Stimulated activated CD4-positive, alpha-beta T cell treated with anti-CD3 and anti-CD28 coated beads, Interleukin-12 subunit alpha, Interleukin-12 subunit beta, amount 100 ng/mL, for 48 hours (primary cell): ENCODE measurements at regions not wholly inside any gene's neighbourhood (a gene's known extent, or its start where the extent isn't known, plus 50 kb on each side); places are given as distances from the start of the nearest gene placed in this dataset.
"Not testable (repeated sequence)": the region's sequence is repeated elsewhere in the genome, so short reads cannot be mapped to it uniquely, and the experiment has no call there.

Experiments
- DNase-seq, 3 donors: peaks; one replicate each; pipeline ENCODE4 v3.0.0-alpha.2; 2020; ENCODE audit warnings: low read depth in 2 of 3, low spot score in 1 of 3

DNA sequence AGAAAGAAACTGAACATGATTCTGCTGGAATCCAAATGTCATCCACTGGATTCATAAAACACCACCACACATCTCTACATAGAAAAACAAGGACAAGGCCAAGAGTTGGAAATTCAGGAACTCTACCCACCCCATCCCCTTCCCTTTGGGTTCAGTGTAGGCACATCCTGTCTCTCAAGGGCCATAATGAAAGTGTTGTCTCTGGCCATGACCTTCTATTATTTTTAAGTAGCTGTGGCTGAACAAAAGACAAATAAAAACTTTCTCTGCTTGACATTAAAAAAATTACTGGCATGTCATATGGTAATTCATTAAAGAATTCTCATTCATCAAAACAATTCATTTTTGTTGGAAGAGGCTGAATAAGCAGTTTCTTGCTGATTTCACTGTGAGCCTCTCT is 54.9 kb upstream of the ZBTB18 start:
- no peak for DNase-seq

DNA sequence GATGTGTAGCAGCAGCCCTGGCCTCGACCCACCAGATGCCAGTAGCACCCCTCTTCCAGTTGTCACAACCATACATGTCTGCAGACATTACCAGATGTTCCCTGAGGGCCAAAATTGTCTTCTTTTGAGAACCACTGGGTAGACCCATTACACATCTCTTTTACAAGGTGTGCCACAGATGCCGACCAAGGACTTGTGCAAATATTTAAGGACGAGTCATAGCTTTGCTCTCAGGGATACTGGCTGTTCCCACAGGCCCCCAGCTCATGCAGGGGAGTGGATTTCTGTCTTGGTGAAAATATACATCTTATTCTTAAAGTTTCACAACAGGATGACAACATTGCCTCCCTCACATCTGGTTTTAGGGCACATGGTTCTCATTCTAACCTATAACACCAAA is 59.4 kb upstream of the ZBTB18 start:
- DNase-seq, result no peak

DNA sequence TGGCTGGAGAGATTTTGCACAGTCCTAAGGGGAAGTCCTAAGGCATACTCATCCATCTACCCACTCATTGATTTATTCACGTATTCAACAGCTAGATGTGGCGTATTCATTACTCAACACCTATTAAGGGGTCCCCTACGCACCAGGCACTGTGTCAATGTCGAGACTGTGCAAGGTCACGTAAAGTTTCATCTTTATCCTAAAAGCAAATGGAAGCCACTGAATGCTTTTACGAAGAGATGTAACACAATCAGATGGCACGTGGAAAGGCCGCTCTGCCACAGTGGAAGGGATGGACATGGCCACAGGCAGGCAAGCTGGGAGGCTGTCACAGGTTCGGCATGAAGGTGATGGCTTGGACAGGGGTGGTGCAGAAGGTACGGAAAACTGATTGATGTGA is 66.3 kb upstream of the ZBTB18 start:
- no peak for DNase-seq

DNA sequence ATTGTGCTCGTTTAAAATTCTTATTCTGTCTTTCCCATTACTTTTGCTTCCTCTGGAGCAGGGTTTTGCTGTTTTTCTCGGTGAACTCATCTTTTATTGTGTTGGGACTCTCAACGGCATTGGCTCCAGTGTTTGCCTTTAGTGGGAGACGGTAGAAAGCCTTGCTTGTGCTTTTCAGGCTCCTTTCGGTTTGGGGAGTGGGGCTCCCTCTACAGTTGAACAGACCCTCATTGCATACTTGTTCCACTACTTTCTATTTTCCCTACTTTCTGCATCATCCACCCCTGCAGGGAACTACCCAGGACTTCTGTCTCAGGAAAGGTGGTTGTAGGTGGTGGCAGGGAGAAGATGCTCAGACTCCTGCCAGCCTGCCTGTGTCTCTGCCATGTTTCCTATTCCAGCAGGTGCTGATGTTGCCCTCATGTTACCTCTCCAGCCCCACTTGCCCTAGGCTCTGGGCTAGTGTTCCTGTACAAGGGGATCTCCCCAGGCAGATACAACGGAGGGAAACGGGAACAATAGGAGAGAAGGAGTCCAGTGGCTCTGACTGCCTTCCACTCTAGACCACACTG is 68.5 kb upstream of the ZBTB18 start:
- no peak for DNase-seq

DNA sequence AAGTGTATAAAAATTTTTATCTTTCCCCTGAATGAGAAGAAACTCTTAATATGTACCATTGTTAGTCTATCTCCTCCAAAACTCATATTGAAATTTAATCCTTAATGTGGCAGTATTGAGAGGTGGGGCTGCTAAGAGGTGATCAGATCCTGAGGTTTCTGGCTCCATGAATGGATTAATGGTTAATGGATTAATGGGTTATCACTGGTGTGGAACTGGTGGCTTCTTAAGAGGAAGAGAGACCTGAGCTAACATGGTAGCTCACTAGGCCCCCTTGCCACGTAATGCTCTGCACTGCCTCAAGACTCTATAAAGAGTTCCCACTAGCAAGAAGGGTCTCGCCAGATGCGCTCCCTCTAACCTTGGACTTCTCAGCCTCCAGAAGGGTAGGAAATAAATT is 70.6 kb upstream of the ZBTB18 start:
- no peak for DNase-seq

DNA sequence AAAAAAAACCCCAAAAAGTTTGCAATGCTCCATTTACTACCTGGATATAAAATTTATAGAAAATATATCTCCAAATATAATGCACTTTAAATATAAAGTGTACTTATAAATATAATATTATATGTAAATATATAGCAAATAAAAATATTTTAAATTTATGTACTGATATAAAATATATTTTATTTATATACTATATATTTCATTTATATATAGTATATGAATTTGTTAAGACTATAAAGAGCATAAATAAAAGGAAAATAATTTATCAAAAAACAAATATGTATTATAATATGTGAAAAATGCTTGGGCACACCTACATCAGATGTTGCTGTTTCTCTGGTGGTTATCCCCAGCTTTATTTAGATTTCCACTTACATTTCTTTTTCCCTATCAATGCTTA is 71.0 kb upstream of the ZBTB18 start:
- DNase-seq, result no peak

DNA sequence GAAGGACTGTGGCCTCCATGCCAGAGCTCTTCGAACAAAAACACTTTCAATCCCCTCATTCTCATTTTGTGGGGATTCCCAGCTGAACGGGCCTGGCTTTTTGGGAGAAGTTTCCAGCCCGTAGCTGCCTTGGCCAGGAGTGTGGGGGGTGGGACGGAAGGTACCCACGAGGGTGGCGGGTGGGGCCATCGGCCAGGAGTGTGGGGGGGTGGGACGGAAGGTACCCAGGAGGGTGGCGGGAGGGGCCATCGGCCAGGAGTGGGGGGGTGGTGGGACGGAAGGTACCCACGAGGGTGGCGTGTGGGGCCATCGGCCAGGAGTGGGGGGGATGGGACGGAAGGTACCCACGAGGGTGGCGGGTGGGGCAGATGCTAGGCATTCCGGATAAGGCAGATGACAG is 71.7 kb upstream of the ZBTB18 start:
- no peak for DNase-seq

DNA sequence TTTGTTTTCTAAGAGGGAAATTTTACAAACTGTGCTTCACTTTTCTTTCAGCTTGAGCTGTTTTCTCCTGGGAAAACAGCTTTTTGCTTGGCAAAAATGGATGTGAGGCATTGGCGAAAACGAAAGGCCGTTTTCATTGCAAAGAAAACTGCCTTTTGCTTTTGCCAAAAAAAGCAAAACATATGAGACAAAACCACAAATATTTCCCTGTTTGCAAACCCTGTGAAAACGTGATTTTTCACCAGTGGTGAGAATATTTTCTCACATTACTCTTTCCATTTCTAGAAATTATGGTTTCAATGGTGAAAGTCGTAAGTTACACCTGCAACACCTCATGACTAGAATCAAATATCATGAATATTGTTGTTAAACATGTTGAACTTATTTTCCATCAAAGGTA is 74.0 kb upstream of the ZBTB18 start:
- DNase-seq, result no peak

DNA sequence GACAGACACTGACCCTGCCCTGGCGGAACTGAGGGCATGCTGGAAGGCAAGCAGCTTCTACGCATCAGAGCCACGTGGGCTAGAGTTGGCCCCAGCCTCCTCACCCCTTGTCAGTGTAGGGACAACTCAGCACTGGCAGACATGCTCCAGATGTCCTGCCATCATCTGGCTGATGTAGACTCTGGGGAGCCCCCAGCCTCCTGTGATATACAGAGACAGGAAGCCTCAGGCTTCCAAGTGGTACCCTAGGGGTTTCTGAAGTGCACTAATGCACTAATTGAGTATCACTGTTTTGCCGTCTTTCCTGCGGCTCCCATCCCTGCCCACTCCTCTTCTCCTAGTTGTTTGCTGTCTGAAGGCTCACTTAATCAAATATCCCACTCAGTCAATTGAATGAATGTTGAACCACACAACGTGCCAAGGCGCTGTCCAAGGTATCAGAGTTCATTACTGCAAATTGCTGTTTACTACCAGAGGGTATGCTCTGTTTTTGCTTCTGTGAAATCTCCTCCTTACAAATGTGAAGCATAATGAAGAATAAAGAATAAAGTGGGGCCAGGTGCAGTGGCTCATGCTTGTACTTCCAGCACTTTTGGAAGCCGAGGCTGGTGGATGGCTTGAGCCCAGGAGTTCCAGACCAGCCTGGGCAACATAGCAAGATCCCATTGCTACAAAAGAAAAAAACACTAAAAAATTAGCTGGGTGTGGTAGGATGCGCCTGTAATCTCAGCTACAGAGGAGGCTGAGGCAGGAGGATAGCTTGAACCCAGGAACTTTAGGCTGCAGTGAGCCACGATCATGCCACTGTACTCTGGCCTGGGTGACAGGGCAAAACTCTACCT is 76.4 kb upstream of the ZBTB18 start:
- no peak for DNase-seq

DNA sequence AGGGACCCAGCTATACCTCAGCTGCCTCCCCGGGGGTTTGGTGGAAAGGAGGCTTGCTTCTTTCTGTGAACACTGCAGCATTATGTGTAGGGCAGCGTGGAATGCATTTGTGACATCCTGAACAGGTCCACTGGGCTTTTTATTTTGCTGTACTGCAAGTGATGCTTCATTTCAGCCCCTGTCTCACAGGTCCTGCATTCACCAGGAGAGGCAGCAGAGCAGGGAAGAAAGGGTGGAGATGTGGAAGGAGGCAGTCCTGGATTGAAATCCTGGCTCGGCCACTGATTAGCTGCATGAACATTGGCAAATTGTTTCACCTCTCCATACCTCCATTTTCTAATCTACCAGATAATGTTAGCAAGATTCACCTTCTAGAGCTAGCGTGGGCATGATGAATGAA is 77.9 kb upstream of the ZBTB18 start:
- no peak for DNase-seq

DNA sequence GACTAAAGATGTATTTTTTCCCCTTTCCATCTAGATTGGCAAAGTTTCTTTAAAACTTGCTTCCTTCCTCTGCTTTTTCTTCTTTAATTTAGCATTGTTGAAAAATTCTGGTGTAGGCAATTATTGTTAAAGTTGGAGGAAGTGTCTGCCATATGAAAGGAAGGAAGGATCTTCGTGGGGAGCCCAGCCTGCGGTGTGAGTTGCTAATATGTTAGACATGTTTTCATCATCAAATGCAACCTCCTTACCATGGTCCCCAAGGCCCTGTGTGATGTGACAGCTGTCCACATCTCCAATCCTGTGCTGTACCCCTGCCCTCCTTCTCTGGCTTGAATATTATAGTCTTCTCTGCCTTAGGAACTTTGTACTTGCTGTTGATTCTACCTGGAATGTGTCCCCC is 81.0 kb upstream of the ZBTB18 start:
- DNase-seq, result no peak

DNA sequence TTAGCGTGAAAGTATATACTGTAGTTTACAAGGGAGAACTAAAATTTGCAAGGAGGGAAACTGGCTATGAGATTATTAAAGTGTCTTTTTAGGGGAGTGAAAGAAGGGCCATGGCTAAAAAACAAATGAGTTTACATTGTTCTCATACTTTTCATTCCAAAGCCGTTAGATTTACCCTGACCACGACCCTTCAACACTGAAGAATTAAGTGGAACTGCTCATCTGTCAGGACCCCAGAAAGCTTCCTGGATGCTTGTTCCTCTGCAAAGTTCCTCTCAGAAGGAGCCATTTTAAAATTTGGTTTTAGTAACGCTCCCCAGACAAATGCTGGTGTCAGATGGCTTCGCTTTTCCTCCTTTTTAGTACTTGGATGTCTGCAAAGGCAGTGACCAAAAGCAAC is 82.7 kb upstream of the ZBTB18 start:
- no peak for DNase-seq

DNA sequence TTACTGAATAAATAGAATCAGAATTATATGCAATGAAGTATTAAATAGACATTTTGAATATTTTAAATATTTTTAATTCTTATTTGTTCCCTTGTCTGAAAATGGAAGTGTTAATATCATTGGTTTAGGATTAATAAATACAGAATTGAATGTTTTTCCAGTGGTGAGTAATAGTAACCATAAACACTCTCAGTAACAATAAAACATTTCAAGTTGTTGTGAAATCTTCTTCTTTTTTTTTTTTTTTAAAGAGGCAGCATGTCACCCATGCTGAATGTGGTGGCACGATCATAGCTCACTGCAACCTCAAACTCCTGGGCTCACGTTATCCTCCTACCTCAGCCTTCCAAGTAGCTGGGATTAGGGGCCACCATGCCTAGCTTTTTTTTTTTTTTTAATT is 86.2 kb upstream of the ZBTB18 start:
- no peak for DNase-seq

DNA sequence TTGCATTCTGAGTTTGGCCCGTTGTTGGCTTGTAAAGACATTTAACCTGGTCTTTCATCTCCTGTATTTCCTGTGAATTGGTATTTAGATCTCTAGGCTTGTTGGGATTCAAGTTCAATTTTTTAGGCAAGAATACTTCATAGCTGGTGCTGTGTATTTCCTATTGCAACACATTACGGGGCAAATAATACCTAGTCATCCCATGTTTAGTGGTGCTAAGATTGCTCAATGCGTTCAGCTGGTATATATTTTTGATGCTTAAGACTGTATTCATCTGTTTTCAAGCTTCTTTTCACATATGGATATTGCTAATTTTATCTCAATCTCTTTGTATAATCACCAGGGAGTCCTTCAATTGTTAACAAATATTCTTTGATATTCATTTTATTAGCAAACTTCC is 87.5 kb upstream of the ZBTB18 start:
- DNase-seq, result no peak

DNA sequence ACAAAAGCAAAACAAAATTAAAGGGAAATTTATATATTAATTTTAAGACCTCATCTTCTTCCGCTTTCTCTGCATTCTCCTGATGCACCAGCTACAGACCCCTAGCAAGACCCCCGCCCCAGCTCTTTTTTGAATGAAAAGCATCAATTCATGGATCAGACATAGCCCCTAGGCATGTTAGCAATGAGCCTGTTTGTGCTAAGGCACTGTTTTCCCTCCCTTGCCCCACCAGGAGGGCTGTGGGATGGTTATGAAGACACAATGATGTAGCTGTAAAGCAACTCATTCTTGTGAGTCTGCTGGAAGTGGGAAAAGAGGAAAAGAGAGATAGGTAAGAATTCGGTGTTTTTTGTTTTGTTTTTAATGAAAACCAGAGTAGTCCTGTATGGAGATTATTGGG is 88.5 kb upstream of the ZBTB18 start:
- DNase-seq, result no peak

DNA sequence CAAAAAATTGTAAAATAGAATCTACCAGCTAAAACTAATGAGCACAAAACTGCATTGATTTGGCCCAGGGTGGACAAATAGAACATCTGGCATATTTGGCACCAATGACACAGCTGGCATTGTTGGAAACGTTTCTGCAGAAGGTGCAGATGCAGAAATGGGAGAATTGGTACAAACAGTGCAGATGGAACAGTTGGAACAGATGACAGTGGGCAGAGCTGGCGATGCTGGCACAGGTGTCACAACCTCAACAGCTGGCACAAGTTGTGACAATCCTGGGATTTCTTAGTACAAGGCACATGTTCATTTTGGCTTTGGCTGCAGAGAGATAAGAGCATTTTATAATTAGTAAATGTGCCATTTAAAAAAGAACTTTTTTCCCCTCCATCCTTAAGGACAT is 91.1 kb upstream of the ZBTB18 start:
- DNase-seq, result no peak

DNA sequence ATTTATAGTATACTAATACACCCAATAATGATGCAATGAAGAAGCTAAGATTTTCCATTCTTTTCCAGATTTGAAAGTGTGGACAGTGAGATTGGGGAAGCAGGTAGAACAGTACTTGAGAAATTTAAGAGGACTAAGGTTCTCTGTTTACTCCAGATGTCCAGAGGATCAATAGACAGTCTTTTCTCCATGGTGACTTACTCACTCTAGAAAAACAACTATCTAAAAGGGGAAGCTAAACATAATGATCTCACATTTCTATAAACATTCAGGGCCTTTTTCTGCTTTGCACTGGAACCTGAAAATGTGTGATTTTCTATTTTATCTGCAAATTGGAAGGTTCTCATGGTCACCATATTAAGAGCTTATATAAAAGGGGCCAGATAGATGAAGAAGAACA is 93.9 kb upstream of the ZBTB18 start:
- no peak for DNase-seq

DNA sequence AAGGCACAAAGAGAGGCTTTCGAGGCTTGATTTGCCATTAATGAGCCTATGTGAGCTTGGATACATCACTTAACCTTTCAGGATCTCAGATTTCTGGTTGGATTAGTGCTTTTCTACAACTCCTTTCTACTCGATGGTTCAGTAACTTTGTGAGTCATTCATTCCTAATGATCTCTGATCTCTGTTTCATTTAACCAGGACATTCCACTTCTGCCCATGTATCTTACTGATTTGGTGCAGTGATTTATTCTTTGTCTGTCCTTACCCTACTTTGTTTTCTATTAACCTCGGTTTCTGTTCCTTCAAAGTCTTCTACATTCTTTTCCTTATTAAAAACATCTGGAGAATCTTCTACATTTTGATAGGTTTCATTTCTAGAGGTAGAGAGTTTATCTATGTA is 94.6 kb upstream of the ZBTB18 start:
- no peak for DNase-seq

DNA sequence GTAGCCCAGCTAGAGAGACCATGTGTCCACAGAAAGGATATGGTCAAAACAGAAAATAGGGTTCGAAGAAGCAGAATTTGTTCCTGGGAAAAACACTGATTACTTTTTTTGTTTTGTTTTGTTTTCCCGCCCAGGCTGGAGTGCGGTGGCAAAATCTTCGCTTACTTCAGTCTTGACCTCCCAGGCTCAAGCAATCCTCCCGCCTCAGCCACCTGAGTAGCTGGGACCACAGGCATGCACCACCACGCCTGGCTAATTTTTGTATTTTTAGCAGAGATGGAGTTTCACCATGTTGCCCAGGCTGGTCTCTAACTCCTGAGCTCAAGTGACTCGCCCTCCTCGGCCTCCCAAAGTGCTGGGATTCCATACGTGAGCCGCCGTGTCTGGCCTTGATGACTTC is 99.9 kb upstream of the ZBTB18 start:
- DNase-seq, result not testable (repeated sequence)

DNA sequence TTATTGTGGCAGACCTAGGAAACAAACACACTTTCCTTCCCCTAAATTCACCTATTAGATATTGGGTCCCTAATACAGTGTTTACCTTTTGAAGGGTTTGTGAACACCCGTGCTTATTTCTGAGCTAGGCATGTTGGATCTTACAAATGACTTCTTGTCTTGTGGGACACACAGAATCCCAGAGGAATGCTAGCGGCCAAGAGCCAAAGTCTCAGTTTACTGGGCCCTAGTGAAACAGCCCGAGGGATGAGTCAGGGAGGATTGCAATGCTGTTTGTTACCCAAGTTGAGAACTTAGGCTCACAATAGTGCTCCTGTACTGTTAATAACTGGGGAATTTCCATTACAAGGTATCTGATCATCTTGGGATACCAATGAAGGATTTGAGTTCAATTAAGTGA is 100.1 kb upstream of the AKT3 start:
- DNase-seq, result no peak

DNA sequence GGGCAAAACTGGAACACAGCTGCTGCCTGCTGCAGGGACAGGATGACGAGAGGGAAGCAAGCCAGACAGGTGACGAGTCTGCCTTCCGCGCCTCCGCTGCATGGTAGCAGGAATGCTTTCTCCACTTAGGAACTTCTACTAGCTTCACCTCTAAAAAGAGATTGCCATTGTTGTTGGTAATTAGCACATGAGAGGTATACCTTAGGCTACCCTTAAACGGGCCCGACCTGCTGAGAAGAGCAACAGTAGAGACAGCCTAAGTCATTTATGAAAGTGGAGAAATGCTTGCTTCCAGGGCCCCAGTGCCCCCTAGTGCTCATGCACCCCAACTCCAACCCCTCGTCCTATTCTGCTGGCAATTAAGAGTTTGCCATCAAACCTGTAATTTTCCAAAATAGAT is 96.9 kb upstream of the AKT3 start:
- DNase-seq, result peak in 2 of 3 donors; percentile 21 to 23

DNA sequence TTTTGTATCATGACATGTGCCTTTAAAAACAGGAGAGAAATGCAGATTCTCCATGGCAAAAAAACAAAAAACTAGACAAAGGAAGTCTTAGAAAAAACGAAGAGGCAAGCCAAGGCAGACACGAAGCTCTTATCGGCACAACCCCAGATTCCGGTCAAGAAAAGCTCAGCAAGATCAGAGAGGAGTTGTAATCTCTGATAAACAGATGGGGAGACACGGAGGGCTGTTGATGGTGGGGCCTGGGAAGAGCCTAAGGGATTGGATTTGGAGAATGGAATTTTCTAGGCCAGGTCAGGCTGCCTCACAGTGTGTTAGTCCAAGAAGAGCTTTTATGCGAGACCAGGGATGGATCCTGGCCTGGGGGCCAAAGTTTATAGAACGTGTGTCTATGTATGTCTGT is 96.2 kb upstream of the AKT3 start:
- no peak for DNase-seq

DNA sequence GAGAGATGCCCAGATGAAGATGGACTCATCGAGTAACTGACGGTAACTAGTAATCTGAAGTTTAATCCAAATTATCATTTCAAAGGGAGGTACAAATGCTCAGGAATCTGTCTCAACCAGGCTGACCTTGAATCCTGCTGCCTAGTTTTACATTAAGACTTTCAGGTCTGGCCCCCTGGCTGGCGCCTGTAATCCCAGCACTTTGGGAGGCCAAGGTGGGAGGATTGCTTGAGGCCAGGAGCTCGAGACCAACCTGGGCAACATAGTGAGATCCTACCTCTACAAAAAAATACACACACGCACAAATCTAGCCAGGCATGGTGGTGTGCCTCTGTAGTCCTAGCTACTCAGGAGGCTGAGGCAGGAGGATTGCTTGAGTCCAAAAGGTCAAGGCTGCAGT is 95.7 kb upstream of the AKT3 start:
- no peak for DNase-seq
